ENCODE measurements at regions not wholly inside any gene's neighbourhood (a gene's known extent, or its start where the extent isn't known, plus 50 kb on each side); places are given as distances from the start of the nearest gene placed in this dataset.
"Not testable (repeated sequence)": the region's sequence is repeated elsewhere in the genome, so short reads cannot be mapped to it uniquely, and the experiment has no call there.

DNA sequence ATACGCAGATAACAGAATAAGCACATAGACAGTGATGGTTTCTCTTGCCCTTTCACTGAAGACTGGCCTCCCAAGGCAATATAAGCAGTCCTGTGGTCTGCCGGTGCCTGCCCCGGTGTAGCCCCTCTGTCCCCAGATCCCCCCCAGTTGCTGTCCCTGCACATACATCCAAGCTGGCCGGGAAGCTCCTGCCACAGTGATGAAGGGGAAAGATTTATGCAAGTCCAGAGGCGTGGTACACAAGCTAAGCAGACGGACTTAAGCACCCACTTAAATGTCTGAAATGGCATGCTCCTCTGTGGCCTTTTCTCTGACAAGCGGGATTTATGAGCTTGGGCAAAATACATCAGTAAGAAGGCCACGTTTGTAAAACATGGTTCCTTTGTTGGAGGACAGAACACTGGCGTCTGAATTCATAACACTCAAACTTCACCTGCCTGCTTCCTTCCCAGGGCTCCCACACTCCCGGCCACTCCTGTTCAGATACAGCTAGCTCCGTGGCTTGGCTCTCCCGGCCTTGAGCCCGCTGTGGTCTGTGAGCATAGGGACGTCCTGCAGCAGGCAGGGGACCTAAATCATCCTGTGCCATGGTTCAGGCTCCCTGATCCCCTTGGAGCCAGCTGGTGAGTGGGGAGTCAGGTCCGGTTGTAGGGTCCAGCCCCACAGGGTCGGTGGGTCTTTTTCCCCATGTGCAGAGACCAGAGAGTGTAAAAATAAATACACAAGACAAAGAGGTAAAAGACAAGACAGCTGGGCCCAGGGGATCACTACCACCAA, 61.7 kb upstream of the PPP2R2D start:
- no peak overlapping the region for H3K4me2 ChIP-seq (ENCODE audit: low read length, poor library complexity, severe bottlenecking)
- H3K27me3 ChIP-seq (ENCODE audit: control insufficient read depth in 1 of 2, insufficient read depth in 1 of 2, low read length in 2 of 2), result no peaks in the 10 kb centered on the region
- H3K14ac ChIP-seq (ENCODE audit: low read length in 2 of 2), result no peak overlapping the region
- H3K9ac ChIP-seq (ENCODE audit: low read length), result no peak overlapping the region
- H3K9me3 ChIP-seq (ENCODE audit: control insufficient read depth, low read length), result no peaks in the 10 kb centered on the region
- no peak overlapping the region for H3K27ac ChIP-seq (ENCODE audit: low read length, poor library complexity, severe bottlenecking)
- no peaks in the 10 kb centered on the region for H3K4me1 ChIP-seq (ENCODE audit: control insufficient read depth, insufficient read depth, low read depth, low read length)
- no peak overlapping the region for H2AFZ ChIP-seq (ENCODE audit: low read depth, low read length)
- H2AK5ac ChIP-seq (ENCODE audit: low read length, severe bottlenecking), result no peak overlapping the region
- H2BK12ac ChIP-seq (ENCODE audit: low read length in 2 of 2), result no peak overlapping the region
- no peak for DNase-seq
- H3K79me1 ChIP-seq (replicated peaks; ENCODE audit: low read length, poor library complexity, severe bottlenecking), result no peaks in the 10 kb centered on the region
- no peak overlapping the region for H3K18ac ChIP-seq (ENCODE audit: low read depth in 1 of 2, low read length in 2 of 2)
- H3K36me3 ChIP-seq (ENCODE audit: control insufficient read depth in 1 of 2, insufficient read depth in 2 of 2, low read depth in 1 of 2, low read length in 2 of 2), result no peaks in the 10 kb centered on the region
- no peak overlapping the region for H2BK120ac ChIP-seq (ENCODE audit: low read depth, low read length)
- no peak overlapping the region for H3K23ac ChIP-seq (ENCODE audit: low read length in 2 of 2)
- no peak overlapping the region for H3K4ac ChIP-seq (ENCODE audit: low read depth in 1 of 2, low read length in 2 of 2)
- 70% methylated on average over 16 of the region's 16 CpGs for WGBS
- no peak overlapping the region for H2BK5ac ChIP-seq (ENCODE audit: low read depth, low read length, poor library complexity, severe bottlenecking)
- no peak overlapping the region for H3K4me3 ChIP-seq (ENCODE audit: insufficient read depth in 1 of 2, low read depth in 1 of 2, low read length in 2 of 2)
- H4K91ac ChIP-seq (ENCODE audit: low read length), result no peak overlapping the region
- H2BK15ac ChIP-seq (ENCODE audit: low read depth, poor library complexity, severe bottlenecking), result no peak overlapping the region
- H4K8ac ChIP-seq (ENCODE audit: low read length), result no peak overlapping the region

DNA sequence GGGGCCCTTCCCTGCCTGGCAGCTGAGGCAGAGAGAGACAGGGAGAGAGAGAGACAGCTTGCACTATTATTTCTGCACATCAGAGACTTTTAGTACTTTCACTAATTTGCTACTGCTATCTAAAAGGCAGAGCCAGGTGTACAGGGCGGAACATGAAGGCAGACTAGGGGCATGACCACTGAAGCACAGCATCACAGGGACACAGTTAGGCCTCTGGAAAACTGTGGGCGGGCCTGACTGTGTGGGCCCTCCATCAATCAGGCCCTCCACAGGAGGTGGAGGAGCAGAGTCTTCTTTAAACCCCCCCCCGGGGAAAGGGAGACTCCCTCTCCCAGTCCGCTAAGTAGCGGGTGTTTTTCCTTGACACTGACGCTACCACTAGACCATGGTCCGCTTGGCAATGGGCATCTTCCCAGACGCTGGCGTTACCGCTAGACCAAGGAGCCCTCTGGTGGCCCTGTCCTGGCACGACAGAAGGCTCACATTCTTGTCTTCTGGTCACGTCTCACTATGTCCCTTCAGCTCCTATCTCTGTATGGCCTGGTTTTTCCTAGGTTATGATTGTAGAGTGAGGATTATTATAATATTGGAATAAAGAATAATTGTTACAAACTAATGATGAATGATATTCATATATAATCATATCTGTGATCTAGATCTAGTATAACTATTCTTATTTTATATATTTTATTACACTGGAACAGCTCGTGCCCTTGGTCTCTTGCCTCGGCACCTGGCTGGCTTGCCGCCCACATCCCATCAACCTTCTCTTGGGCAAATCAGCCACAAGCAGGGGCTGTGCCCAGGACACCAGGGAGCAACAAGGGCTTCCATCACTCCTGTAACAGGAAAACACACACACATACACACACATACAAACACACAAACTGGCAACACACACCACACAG, 60.7 kb upstream of the PPP2R2D start:
- not testable (repeated sequence) for H4K8ac ChIP-seq (ENCODE audit: low read length); H3K4ac ChIP-seq (ENCODE audit: low read depth in 1 of 2, low read length in 2 of 2); H3K9me3 ChIP-seq (ENCODE audit: control insufficient read depth, low read length); H2BK120ac ChIP-seq (ENCODE audit: low read depth, low read length); H3K23ac ChIP-seq (ENCODE audit: low read length in 2 of 2); H2BK15ac ChIP-seq (ENCODE audit: low read depth, poor library complexity, severe bottlenecking); H2AFZ ChIP-seq (ENCODE audit: low read depth, low read length); H3K18ac ChIP-seq (ENCODE audit: low read depth in 1 of 2, low read length in 2 of 2); H3K14ac ChIP-seq (ENCODE audit: low read length in 2 of 2); H3K4me1 ChIP-seq (ENCODE audit: control insufficient read depth, insufficient read depth, low read depth, low read length); H3K36me3 ChIP-seq (ENCODE audit: control insufficient read depth in 1 of 2, insufficient read depth in 2 of 2, low read depth in 1 of 2, low read length in 2 of 2); DNase-seq; H3K27me3 ChIP-seq (ENCODE audit: control insufficient read depth in 1 of 2, insufficient read depth in 1 of 2, low read length in 2 of 2); H3K4me2 ChIP-seq (ENCODE audit: low read length, poor library complexity, severe bottlenecking); H3K79me1 ChIP-seq (replicated peaks; ENCODE audit: low read length, poor library complexity, severe bottlenecking); H3K4me3 ChIP-seq (ENCODE audit: insufficient read depth in 1 of 2, low read depth in 1 of 2, low read length in 2 of 2); H3K27ac ChIP-seq (ENCODE audit: low read length, poor library complexity, severe bottlenecking); H2AK5ac ChIP-seq (ENCODE audit: low read length, severe bottlenecking); H3K9ac ChIP-seq (ENCODE audit: low read length); H2BK12ac ChIP-seq (ENCODE audit: low read length in 2 of 2); H4K91ac ChIP-seq (ENCODE audit: low read length); H2BK5ac ChIP-seq (ENCODE audit: low read depth, low read length, poor library complexity, severe bottlenecking)
- WGBS, result 71% methylated on average over 14 of the region's 15 CpGs

DNA sequence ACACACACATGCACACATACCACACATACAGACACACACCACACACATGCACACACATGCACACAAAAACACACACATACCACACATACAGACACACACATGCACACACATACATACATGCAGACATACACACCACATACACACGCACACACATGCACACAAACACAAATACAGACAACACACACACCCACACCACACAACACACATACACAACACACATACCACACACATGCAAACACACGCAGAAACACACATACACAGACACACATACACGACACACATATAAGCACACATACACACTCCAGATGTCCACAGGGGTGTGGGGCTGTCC, 60.1 kb upstream of the PPP2R2D start:
- Histone ChIP-seq H4K8ac (ENCODE audit: low read length) (no peak overlapping the region), H3K4ac (ENCODE audit: low read depth in 1 of 2, low read length in 2 of 2) (no peak overlapping the region), H3K36me3 (ENCODE audit: control insufficient read depth in 1 of 2, insufficient read depth in 2 of 2, low read depth in 1 of 2, low read length in 2 of 2) (no peaks in the 10 kb centered on the region), H3K14ac (ENCODE audit: low read length in 2 of 2) (no peak overlapping the region), H3K79me1 (replicated peaks; ENCODE audit: low read length, poor library complexity, severe bottlenecking) (no peaks in the 10 kb centered on the region), H3K4me2 (ENCODE audit: low read length, poor library complexity, severe bottlenecking) (no peak overlapping the region), H3K27ac (ENCODE audit: low read length, poor library complexity, severe bottlenecking) (no peak overlapping the region), H3K4me3 (ENCODE audit: insufficient read depth in 1 of 2, low read depth in 1 of 2, low read length in 2 of 2) (no peak overlapping the region), H3K9me3 (ENCODE audit: control insufficient read depth, low read length) (no peaks in the 10 kb centered on the region), H2BK15ac (ENCODE audit: low read depth, poor library complexity, severe bottlenecking) (no peak overlapping the region), H2AK5ac (ENCODE audit: low read length, severe bottlenecking) (no peak overlapping the region), H3K9ac (ENCODE audit: low read length) (no peak overlapping the region), H3K4me1 (ENCODE audit: control insufficient read depth, insufficient read depth, low read depth, low read length) (no peaks in the 10 kb centered on the region), H3K18ac (ENCODE audit: low read depth in 1 of 2, low read length in 2 of 2) (no peak overlapping the region), H4K91ac (ENCODE audit: low read length) (no peak overlapping the region), H2AFZ (ENCODE audit: low read depth, low read length) (no peak overlapping the region), H3K23ac (ENCODE audit: low read length in 2 of 2) (no peak overlapping the region), H2BK120ac (ENCODE audit: low read depth, low read length) (no peak overlapping the region), H2BK5ac (ENCODE audit: low read depth, low read length, poor library complexity, severe bottlenecking) (no peak overlapping the region), H3K27me3 (ENCODE audit: control insufficient read depth in 1 of 2, insufficient read depth in 1 of 2, low read length in 2 of 2) (no peaks in the 10 kb centered on the region), H2BK12ac (ENCODE audit: low read length in 2 of 2) (no peak overlapping the region)
- WGBS, result 89% methylated on average over 3 of the region's 3 CpGs
- no peak for DNase-seq

GRCh38 chr10:131841131-131841660, 59.6 kb upstream of the PPP2R2D start:
- Histone ChIP-seq H2AFZ (ENCODE audit: low read depth, low read length) (no peak overlapping the region), H3K4me3 (ENCODE audit: insufficient read depth in 1 of 2, low read depth in 1 of 2, low read length in 2 of 2) (no peak overlapping the region), H2AK5ac (ENCODE audit: low read length, severe bottlenecking) (no peak overlapping the region), H4K8ac (ENCODE audit: low read length) (no peak overlapping the region), H3K9me3 (ENCODE audit: control insufficient read depth, low read length) (no peaks in the 10 kb centered on the region), H3K23ac (ENCODE audit: low read length in 2 of 2) (no peak overlapping the region), H3K4me2 (ENCODE audit: low read length, poor library complexity, severe bottlenecking) (no peak overlapping the region), H3K18ac (ENCODE audit: low read depth in 1 of 2, low read length in 2 of 2) (no peak overlapping the region), H2BK15ac (ENCODE audit: low read depth, poor library complexity, severe bottlenecking) (no peak overlapping the region), H3K79me1 (replicated peaks; ENCODE audit: low read length, poor library complexity, severe bottlenecking) (no peaks in the 10 kb centered on the region), H3K36me3 (ENCODE audit: control insufficient read depth in 1 of 2, insufficient read depth in 2 of 2, low read depth in 1 of 2, low read length in 2 of 2) (no peaks in the 10 kb centered on the region), H3K4me1 (ENCODE audit: control insufficient read depth, insufficient read depth, low read depth, low read length) (no peaks in the 10 kb centered on the region), H2BK120ac (ENCODE audit: low read depth, low read length) (no peak overlapping the region), H3K4ac (ENCODE audit: low read depth in 1 of 2, low read length in 2 of 2) (no peak overlapping the region), H3K14ac (ENCODE audit: low read length in 2 of 2) (no peak overlapping the region), H3K27me3 (ENCODE audit: control insufficient read depth in 1 of 2, insufficient read depth in 1 of 2, low read length in 2 of 2) (no peaks in the 10 kb centered on the region), H4K91ac (ENCODE audit: low read length) (no peak overlapping the region), H2BK5ac (ENCODE audit: low read depth, low read length, poor library complexity, severe bottlenecking) (no peak overlapping the region), H3K9ac (ENCODE audit: low read length) (no peak overlapping the region), H3K27ac (ENCODE audit: low read length, poor library complexity, severe bottlenecking) (no peak overlapping the region), H2BK12ac (ENCODE audit: low read length in 2 of 2) (no peak overlapping the region)
- WGBS, result 79% methylated on average over 19 of the region's 19 CpGs
- DNase-seq, result no peak
